HepG2 (cell line): ENCODE measurements at regions not wholly inside any gene's neighbourhood (a gene's known extent, or its start where the extent isn't known, plus 50 kb on each side); places are given as distances from the start of the nearest gene placed in this dataset.

ENCODE experiments used
- ARID5B ChIP-seq: IDR thresholded peaks from 2 replicates; pipeline ENCODE4 v1.4.0; 2020; ENCODE audit warnings: mild to moderate bottlenecking, missing genetic modification reagents
- ETV6 ChIP-seq: sonication (generic); formaldehyde crosslinking; conservative IDR thresholded peaks from 2 replicates; pipeline ENCODE4 v1.4.0; 2020; ENCODE audit warnings: missing genetic modification reagents
- GPN1 ChIP-seq: sonication (generic); formaldehyde crosslinking; IDR thresholded peaks from 2 replicates; pipeline ENCODE4 v1.5.1; 2020; ENCODE audit warnings: missing genetic modification reagents, borderline replicate concordance
- HMGA1 ChIP-seq: sonication (generic); formaldehyde crosslinking; conservative IDR thresholded peaks from 2 replicates; pipeline ENCODE4 v1.4.0; 2020; ENCODE audit warnings: missing genetic modification reagents
- HNRNPUL1 ChIP-seq: fragments of 200-400 bp; formaldehyde crosslinking; IDR thresholded peaks from 2 replicates; pipeline ENCODE4 v1.6.1; 2017; ENCODE audit warnings: low read depth, mild to moderate bottlenecking, low read length, moderate library complexity
- KDM5A ChIP-seq: fragments of 200-600 bp; sonication (generic); IDR thresholded peaks from 2 replicates; pipeline ENCODE4 v1.7.0; 2018; ENCODE audit warnings: antibody characterized with exemption, mild to moderate bottlenecking, low read length, borderline replicate concordance
- KMT2A ChIP-seq: sonication (generic); formaldehyde crosslinking; IDR thresholded peaks from 2 replicates; pipeline ENCODE4 v1.4.0; 2020; ENCODE audit warnings: missing genetic modification reagents
- MED8 ChIP-seq: sonication (generic); formaldehyde crosslinking; IDR thresholded peaks from 2 replicates; pipeline ENCODE4 v1.8.1; 2023; ENCODE audit warnings: mild to moderate bottlenecking, missing genetic modification reagents; ENCODE audit not compliant: insufficient replicate concordance
- MXD3 ChIP-seq: IDR thresholded peaks from 2 replicates; pipeline ENCODE4 v1.6.1; 2016; ENCODE audit warnings: mild to moderate bottlenecking, missing biosample characterization, missing genetic modification reagents
- NFE2 ChIP-seq: sonication (generic); formaldehyde crosslinking; IDR thresholded peaks from 2 replicates; pipeline ENCODE4 v1.4.0; 2020; ENCODE audit warnings: missing genetic modification reagents
- PAF1 ChIP-seq: IDR thresholded peaks from 2 replicates; pipeline ENCODE4 v1.6.1; 2016; ENCODE audit warnings: missing genetic modification reagents, missing compliant biosample characterization
- PLRG1 ChIP-seq: fragments of 450-650 bp; conservative IDR thresholded peaks from 2 replicates; pipeline ENCODE4 v1.6.1; 2016
- THAP11 ChIP-seq: IDR thresholded peaks from 2 replicates; pipeline ENCODE4 v1.6.1; 2016; ENCODE audit warnings: missing biosample characterization, missing genetic modification reagents
- UBTF ChIP-seq: sonication (generic); formaldehyde crosslinking; IDR thresholded peaks from 2 replicates; pipeline ENCODE4 v1.4.0; 2020; ENCODE audit warnings: mild to moderate bottlenecking, missing genetic modification reagents
- ZNF292 ChIP-seq: sonication (generic); formaldehyde crosslinking; IDR thresholded peaks from 2 replicates; pipeline ENCODE4 v1.8.1; 2022; ENCODE audit warnings: mild to moderate bottlenecking, low read depth, missing genetic modification reagents, borderline replicate concordance
- ZNF367 ChIP-seq: sonication (generic); formaldehyde crosslinking; IDR thresholded peaks from 2 replicates; pipeline ENCODE4 v1.4.0; 2020; ENCODE audit warnings: missing genetic modification reagents, borderline replicate concordance
- ZNF598 ChIP-seq: sonication (generic); formaldehyde crosslinking; IDR thresholded peaks from 2 replicates; pipeline ENCODE4 v1.5.1; 2020; ENCODE audit warnings: mild to moderate bottlenecking, missing genetic modification reagents, borderline replicate concordance
- ZNF780A ChIP-seq: sonication (generic); formaldehyde crosslinking; IDR thresholded peaks from 2 replicates; pipeline ENCODE4 v1.8.0; 2022; ENCODE audit warnings: mild to moderate bottlenecking, missing genetic modification reagents, moderate library complexity
- TF ChIP-seq, protein P1 (sequence below): sonication (generic); formaldehyde crosslinking; IDR thresholded peaks from 2 replicates; pipeline ENCODE4 v1.4.0; 2020; ENCODE audit warnings: missing genetic modification reagents, borderline replicate concordance
- TF ChIP-seq, protein P2 (sequence below): sonication (generic); formaldehyde crosslinking; IDR thresholded peaks from 2 replicates; pipeline ENCODE4 v1.5.0; 2020; ENCODE audit warnings: missing genetic modification reagents

- TF ChIP-seq, protein P1, sequence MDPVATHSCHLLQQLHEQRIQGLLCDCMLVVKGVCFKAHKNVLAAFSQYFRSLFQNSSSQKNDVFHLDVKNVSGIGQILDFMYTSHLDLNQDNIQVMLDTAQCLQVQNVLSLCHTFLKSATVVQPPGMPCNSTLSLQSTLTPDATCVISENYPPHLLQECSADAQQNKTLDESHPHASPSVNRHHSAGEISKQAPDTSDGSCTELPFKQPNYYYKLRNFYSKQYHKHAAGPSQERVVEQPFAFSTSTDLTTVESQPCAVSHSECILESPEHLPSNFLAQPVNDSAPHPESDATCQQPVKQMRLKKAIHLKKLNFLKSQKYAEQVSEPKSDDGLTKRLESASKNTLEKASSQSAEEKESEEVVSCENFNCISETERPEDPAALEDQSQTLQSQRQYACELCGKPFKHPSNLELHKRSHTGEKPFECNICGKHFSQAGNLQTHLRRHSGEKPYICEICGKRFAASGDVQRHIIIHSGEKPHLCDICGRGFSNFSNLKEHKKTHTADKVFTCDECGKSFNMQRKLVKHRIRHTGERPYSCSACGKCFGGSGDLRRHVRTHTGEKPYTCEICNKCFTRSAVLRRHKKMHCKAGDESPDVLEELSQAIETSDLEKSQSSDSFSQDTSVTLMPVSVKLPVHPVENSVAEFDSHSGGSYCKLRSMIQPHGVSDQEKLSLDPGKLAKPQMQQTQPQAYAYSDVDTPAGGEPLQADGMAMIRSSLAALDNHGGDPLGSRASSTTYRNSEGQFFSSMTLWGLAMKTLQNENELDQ (CRISPR knock-in tag): no peak
- no peak for TF ChIP-seq HNRNPUL1
- TF ChIP-seq UBTF: peak; percentile 86
- TF ChIP-seq PLRG1: no peak
- no peak for TF ChIP-seq HMGA1 (CRISPR knock-in tag)
- no peak for TF ChIP-seq ZNF780A
- peak; percentile 90 for TF ChIP-seq ZNF292 (CRISPR knock-in tag)
- no peak for TF ChIP-seq GPN1
- TF ChIP-seq PAF1: no peak
- TF ChIP-seq, protein P2, sequence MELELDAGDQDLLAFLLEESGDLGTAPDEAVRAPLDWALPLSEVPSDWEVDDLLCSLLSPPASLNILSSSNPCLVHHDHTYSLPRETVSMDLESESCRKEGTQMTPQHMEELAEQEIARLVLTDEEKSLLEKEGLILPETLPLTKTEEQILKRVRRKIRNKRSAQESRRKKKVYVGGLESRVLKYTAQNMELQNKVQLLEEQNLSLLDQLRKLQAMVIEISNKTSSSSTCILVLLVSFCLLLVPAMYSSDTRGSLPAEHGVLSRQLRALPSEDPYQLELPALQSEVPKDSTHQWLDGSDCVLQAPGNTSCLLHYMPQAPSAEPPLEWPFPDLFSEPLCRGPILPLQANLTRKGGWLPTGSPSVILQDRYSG (CRISPR knock-in tag): no peak
- no peak for TF ChIP-seq KMT2A (CRISPR knock-in tag)
- TF ChIP-seq ZNF367 (CRISPR knock-in tag): no peak
- TF ChIP-seq MED8 (CRISPR knock-in tag): peak; percentile 100
- TF ChIP-seq KDM5A: no peak
- TF ChIP-seq ETV6: no peak
- peak; percentile 58; the same call in 1 of the 2 replicates for TF ChIP-seq THAP11 (CRISPR knock-in tag)
- 0 out of 2 replicates have a peak, but pooled peaks have one; percentile 9 for TF ChIP-seq MXD3 (CRISPR knock-in tag)
- TF ChIP-seq NFE2 (CRISPR knock-in tag): no peak
- TF ChIP-seq ARID5B (CRISPR knock-in tag): peak; percentile 96
- TF ChIP-seq ZNF598 (CRISPR knock-in tag): no peak
These were observed 70.8 kb downstream of the ADRA2C start (continued) for GRCh38 chr4:3836756-3837601.
